NCI-H2171 treated with DMSO at 0.1 percent for 48 hours (cell line): ENCODE measurements at regions not wholly inside any gene's neighbourhood (a gene's known extent, or its start where the extent isn't known, plus 50 kb on each side); places are given as distances from the start of the nearest gene placed in this dataset.

Source experiments
- DNase-seq: peaks from one replicate; lab custom pipeline; 2025; lab: John Stamatoyannopoulos, UW

DNA sequence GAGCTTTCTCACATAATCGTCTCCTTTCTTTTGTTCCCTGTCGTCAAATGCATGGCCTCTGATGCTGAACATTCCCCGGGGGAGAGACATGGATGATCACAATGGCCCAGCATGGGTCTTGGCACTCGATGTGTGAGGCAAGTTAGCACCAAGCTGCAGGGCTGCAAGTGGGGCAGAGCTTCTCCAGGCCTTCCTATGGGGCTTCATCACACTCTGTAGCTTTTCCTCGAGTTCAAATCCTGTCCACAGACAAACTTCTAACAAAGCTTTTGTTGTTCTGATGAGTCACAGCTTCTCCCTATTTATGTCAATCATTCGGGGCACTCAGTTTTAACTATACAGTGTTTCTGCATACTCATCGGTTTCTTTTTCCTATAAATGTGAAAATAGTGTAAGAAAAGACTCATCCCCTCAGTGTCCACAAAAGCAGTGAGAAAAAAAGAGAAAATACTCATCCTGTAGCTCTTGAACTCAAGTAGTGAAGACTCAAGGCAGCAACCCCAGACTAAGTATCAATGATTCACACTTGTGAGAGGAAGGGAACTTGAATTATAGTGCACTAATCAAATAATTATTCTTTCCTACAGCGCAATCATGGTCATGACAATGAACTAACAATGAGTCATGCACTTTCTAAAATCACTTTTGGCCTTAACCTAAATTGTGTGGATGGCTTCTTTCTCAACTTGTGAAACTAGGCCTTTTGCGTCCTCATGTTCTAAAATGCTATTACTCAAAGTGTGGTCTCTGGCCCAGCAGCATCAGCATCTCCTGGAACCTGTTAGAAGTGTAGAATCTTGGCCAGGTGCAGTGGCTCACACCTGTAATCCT lies 68.4 kb upstream of the NOX3 start:
- no peak for DNase-seq

DNA sequence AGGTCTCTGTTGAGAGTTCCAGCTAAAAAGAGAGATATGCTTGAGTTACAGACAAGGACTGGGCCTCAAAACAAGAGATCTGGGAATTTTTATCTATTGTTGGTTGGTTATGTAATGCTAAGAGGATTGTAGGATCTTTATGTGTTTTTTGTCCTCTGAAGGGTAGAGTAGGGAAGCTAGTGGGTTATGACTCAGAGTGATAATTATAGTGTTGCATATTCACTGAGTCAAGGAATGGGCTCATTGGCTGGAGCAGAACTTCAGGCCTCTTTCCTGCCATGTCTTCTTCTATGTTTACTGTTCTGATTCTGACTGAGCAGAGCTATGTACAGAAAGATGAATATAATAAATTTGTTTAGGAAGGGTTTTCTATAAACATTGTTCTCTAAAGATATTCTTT lies 66.1 kb upstream of the NOX3 start:
- no peak for DNase-seq

DNA sequence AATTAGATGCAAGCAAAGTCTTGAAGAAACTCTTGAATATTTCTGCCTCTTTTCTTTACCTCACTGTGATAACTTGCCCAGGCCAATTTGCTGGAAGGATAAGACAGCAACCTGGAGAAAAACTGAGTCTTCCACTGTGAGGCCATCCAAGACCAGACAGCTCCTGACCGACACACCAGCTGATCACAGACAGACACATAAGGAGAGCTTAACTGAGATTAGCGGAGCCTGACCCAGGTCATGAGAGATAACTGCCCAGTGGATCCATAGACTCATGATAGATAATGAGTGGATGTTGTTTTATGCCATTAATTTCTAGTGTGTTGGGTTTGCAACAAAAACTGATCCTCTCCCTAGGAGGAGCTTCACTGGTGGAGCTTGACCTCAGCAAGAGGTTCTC lies 64.4 kb upstream of the NOX3 start:
- DNase-seq, result no peak

DNA sequence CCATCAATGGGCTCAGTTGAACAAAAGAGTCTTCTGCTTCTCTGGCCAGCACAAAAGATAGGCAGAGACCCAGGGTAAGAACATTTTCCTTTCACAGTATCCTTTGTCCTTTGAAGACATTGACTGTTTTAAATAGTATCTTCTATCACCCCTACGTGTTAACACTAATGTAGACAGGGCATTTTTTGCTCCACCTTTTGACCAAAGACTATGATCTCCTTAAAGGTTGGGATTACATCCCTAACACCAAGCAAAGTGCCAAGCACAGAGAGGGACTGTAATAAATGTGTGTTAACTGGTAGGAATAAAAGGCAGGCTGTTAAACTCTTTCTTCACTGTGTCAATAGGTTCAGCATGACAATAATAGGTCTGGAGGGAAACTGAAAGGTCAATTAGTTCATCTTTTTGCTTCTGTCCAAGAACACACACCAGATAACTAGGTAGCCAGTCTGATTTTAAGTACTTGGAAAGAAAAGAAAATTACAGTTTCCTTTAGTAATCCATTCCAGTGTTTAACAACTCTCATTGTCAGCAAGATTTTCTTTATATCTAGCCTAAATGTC lies 63.6 kb upstream of the NOX3 start:
- DNase-seq, result no peak

DNA sequence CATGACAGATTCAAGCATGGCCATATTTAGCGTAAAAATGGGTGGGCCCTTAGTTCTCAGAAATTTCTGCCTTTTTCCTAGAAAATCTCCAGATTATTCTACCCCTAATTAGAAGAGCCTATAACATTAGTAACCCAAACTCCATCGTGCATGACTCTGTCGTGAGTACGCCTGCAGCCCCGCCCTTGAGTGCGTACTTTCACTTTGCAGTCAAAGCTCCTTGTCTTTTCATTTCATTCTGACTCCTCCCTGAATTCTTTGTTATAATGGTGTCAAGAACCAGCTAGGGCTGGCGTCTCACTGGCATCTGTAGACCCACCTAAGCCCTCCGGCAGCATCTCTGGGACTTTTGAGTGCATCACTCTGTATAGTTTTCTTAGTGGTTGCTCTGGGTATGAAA lies 61.7 kb upstream of the NOX3 start:
- DNase-seq, result no peak

DNA sequence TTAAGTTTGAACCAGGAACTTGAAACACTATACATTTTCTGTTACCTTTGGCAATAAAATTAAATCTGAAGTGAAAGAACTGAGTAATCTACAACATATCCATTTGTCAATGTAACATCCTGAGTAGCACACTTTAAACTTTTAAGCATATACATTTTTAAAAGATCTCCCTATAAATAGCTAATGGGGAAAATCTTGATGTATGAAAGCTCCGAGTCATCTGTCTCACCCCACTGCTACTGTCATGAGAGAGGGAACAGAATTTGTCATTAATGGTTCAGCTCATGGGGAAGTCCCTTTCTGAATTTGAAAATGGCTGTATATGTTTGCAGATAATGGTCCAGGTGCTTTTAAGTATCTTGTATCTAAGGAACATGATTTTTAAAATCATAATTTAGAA lies 55.2 kb upstream of the NOX3 start:
- DNase-seq, result no peak

DNA sequence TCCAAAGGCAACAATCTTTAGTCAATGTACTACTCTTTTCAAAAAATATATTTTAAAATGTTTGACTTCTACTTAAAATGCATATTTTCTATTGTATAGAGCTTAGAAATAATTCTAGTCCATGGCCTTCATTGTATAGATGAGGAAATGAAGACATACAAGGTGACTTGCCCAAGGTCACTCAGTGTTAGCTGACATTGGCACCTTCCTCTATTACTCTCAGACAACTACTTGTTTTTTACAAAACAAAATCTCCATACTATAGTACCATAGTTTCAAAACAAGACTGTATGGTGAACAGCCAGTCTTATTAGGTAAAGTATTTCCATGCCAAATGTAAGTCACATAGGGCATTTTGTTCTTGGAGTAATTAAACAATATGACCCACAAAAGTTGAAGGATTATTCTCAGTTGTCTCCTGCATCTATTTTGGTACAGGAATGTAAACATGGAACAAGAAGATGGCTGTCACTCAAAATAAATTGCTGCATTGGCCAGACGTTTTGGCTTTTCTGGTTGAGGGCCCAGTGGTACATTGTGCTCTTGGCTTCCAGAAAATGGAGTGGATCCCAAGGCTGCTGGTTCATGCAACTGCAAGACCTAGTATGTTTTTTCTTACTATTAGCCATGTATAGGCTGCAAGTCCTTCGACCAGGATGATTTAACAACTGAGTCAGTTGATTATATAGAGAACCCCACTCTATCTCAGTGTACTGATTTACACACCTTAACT lies 54.3 kb upstream of the NOX3 start:
- DNase-seq, result no peak

DNA sequence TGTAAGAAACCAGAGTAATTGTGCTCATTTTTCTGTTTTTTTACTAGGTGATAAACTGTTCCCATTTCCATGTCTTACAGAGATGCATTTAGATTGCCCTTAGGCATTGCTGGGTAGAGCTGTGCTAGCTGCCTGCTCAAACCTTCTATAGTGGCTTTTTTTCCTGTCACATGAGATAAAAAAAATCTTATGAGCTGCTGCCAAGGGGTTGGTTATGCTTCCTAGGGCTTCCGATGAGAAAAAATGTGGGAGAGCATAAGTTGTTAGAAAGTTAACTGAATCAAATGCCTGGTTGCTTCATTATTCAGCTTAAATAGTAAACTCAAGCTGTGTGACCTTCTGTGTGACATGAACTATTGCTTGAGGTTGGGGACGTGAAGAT lies 50.0 kb upstream of the NOX3 start:
- no peak for DNase-seq
